Karpas-422 (cell line): ENCODE measurements at regions not wholly inside any gene's neighbourhood (a gene's known extent, or its start where the extent isn't known, plus 50 kb on each side); places are given as distances from the start of the nearest gene placed in this dataset.

Experiments used
- DNase-seq: peaks from one replicate; pipeline ENCODE4 v3.0.0-alpha.2; 2015
- H2AFZ ChIP-seq: fragments of 200-600 bp; sonication (generic); 2 replicates; pipeline ENCODE4 v1.6.1; 2014; ENCODE audit warnings: antibody characterized with exemption, low read length, mixed read lengths
- H3K27ac ChIP-seq: fragments of 200-600 bp; sonication (generic); 2 replicates; pipeline ENCODE4 v1.5.1; 2014; ENCODE audit warnings: mild to moderate bottlenecking, low read length, moderate library complexity
- H3K27me3 ChIP-seq: fragments of 200-600 bp; sonication (generic); 2 replicates; pipeline ENCODE4 v1.6.1; 2014; ENCODE audit warnings: low read length, mixed read lengths
- H3K36me3 ChIP-seq: fragments of 200-600 bp; sonication (generic); 2 replicates; pipeline ENCODE4 v1.6.1; 2014; ENCODE audit warnings: low read length, mixed read lengths; ENCODE audit not compliant: insufficient read depth
- H3K4me1 ChIP-seq: fragments of 200-600 bp; sonication (generic); 2 replicates; pipeline ENCODE4 v1.6.1; 2014; ENCODE audit warnings: mild to moderate bottlenecking, low read length, mixed read lengths
- H3K4me2 ChIP-seq: fragments of 200-600 bp; sonication (generic); 2 replicates; pipeline ENCODE4 v1.6.1; 2014; ENCODE audit warnings: low read length, low read depth, mild to moderate bottlenecking; ENCODE audit not compliant: poor library complexity, severe bottlenecking
- H3K4me3 ChIP-seq: fragments of 200-600 bp; sonication (generic); 2 replicates; pipeline ENCODE4 v1.5.1; 2014; ENCODE audit warnings: mild to moderate bottlenecking, antibody characterized with exemption, low read length, mixed read lengths
- H3K79me2 ChIP-seq: fragments of 200-600 bp; sonication (generic); 2 replicates; pipeline ENCODE4 v1.6.1; 2014; ENCODE audit warnings: mild to moderate bottlenecking, low read length, mixed read lengths
- H3K9ac ChIP-seq: fragments of 200-600 bp; sonication (generic); 2 replicates; pipeline ENCODE4 v1.6.0; 2014; ENCODE audit warnings: low read length
- H3K9me2 ChIP-seq: fragments of 200-600 bp; sonication (generic), shearing (Covaris generic); replicated peaks from 2 replicates; pipeline ENCODE4 v1.6.0; 2014; ENCODE audit warnings: mild to moderate bottlenecking, low read length, moderate library complexity; ENCODE audit not compliant: insufficient read depth
- H3K9me3 ChIP-seq: fragments of 300-700, 200-600 bp; sonication (generic); 2 replicates; pipeline ENCODE4 v1.6.1; 2014; ENCODE audit warnings: low read length, mixed read lengths
- H4K20me1 ChIP-seq: fragments of 200-600 bp; sonication (generic); 2 replicates; pipeline ENCODE4 v1.6.1; 2014; ENCODE audit warnings: mild to moderate bottlenecking, antibody characterized with exemption, low read length, low read depth; ENCODE audit not compliant: insufficient read depth

- no peak overlapping the region for H2AFZ ChIP-seq
- H3K4me3 ChIP-seq, result no peak overlapping the region
- no peaks in the 10 kb centered on the region for H3K36me3 ChIP-seq
- no peaks in the 10 kb centered on the region for H3K9me3 ChIP-seq
- H3K79me2 ChIP-seq, result no peaks in the 10 kb centered on the region
- no peaks in the 10 kb centered on the region for H4K20me1 ChIP-seq
- DNase-seq, result no peak
- no peaks in the 10 kb centered on the region for H3K9me2 ChIP-seq
- no peak overlapping the region for H3K27ac ChIP-seq
- no peaks in the 10 kb centered on the region for H3K4me1 ChIP-seq
- no peak overlapping the region for H3K9ac ChIP-seq
- H3K4me2 ChIP-seq, result no peak overlapping the region
- H3K27me3 ChIP-seq, result no peaks in the 10 kb centered on the region
Measured at GRCh38 chr12:71220260-71220659, 62.5 kb upstream of the TSPAN8 start.

- no peak overlapping the region for H3K9ac ChIP-seq
- H3K9me3 ChIP-seq, result no peaks in the 10 kb centered on the region
- H3K4me1 ChIP-seq, result no peaks in the 10 kb centered on the region
- no peak overlapping the region for H3K27ac ChIP-seq
- no peak for DNase-seq
- H2AFZ ChIP-seq, result no peak overlapping the region
- no peaks in the 10 kb centered on the region for H4K20me1 ChIP-seq
- no peaks in the 10 kb centered on the region for H3K36me3 ChIP-seq
- H3K9me2 ChIP-seq, result no peaks in the 10 kb centered on the region
- H3K79me2 ChIP-seq, result no peaks in the 10 kb centered on the region
- H3K27me3 ChIP-seq, result no peaks in the 10 kb centered on the region
- no peak overlapping the region for H3K4me3 ChIP-seq
- H3K4me2 ChIP-seq, result no peak overlapping the region
Measured at GRCh38 chr12:71219224-71219623, 61.4 kb upstream of the TSPAN8 start.

DNA sequence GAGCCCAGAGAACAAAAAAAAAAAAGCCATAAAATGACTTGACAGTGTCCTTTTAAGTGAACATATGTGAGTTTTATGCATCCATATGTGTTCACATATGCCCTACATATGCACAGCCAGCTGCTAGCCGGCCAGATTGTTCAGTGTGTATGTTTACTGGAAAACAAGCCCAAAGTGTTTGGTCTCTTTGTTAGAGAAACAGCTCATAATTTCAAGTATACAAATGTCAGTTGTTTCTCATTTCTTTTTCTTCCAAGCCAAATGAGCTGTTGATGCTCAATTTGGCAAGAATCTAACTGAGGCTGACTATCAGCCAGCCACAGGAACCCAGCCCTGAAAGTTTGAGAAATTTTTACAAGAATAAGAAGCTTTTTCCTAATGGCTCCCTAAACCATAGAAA, 60.8 kb upstream of the TSPAN8 start:
- H3K36me3 ChIP-seq, result no peaks in the 10 kb centered on the region

GRCh38 chr12:71216725-71217579, 59.2 kb upstream of the TSPAN8 start:
- peak; percentile 67 for DNase-seq
- no peak overlapping the region for H3K9ac ChIP-seq
- no peak overlapping the region for H3K4me2 ChIP-seq
- H3K4me1 ChIP-seq, result no peaks in the 10 kb centered on the region
- no peaks in the 10 kb centered on the region for H3K79me2 ChIP-seq
- H2AFZ ChIP-seq, result no peak overlapping the region
- H3K9me3 ChIP-seq, result no peaks in the 10 kb centered on the region
- H4K20me1 ChIP-seq, result no peaks in the 10 kb centered on the region
- H3K27me3 ChIP-seq, result no peaks in the 10 kb centered on the region
- H3K36me3 ChIP-seq, result no peaks in the 10 kb centered on the region
- no peak overlapping the region for H3K4me3 ChIP-seq
- H3K9me2 ChIP-seq, result no peaks in the 10 kb centered on the region
- H3K27ac ChIP-seq, result no peak overlapping the region

More for the DNA sequence above, 60.8 kb upstream of the TSPAN8 start:
- Histone ChIP-seq H3K4me3 (no peak overlapping the region), H3K9ac (no peak overlapping the region), H4K20me1 (no peaks in the 10 kb centered on the region), H3K9me3 (no peaks in the 10 kb centered on the region), H3K4me1 (no peaks in the 10 kb centered on the region), H2AFZ (no peak overlapping the region), H3K4me2 (no peak overlapping the region), H3K27ac (no peak overlapping the region), H3K27me3 (no peaks in the 10 kb centered on the region), H3K79me2 (no peaks in the 10 kb centered on the region), H3K9me2 (no peaks in the 10 kb centered on the region)
- DNase-seq, result no peak

DNA sequence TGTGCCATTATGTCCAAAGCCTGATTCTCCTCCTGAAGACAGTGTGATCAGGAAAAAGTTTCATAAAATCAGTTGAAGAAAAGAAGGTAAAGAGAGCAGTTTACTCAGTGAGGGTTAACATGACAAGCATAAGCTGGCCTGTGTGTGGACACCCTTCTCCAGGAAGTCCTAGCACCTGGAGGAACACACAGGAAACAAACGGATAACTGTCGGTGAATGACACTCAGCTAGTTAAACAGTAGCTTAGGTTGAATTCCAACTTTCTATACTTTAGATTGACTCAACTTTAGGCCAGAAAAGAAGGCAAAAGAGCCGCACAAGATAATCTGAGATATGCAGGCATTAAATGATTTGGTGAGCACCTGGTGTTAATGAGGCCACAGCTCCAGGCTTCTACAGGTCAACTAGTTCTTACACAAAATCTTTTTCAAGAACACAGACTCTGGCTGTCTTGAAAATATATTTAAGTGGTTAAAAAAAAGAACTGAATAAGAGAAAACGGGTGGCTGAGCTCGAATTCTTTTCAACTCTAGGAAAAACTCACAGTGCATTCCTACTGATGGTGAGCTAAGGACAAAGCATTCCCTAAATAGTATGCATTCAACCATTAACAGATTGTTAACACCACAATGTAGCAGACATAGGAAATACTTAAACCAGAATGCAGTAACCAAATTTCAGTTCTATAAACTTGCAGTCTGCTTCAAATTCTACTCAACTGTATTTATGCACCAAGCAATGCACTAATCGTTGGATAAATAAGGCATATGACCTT, 56.9 kb upstream of the TSPAN8 start:
- no peak overlapping the region for H2AFZ ChIP-seq
- no peak overlapping the region for H3K4me3 ChIP-seq
- H4K20me1 ChIP-seq, result no peaks in the 10 kb centered on the region
- H3K9ac ChIP-seq, result no peak overlapping the region
- DNase-seq, result no peak
- H3K9me3 ChIP-seq, result no peaks in the 10 kb centered on the region; the same call in 1 of the 2 replicates
- no peak overlapping the region for H3K4me2 ChIP-seq
- no peaks in the 10 kb centered on the region for H3K9me2 ChIP-seq
- H3K36me3 ChIP-seq, result no peaks in the 10 kb centered on the region
- no peak overlapping the region for H3K27ac ChIP-seq
- no peaks in the 10 kb centered on the region for H3K27me3 ChIP-seq
- no peaks in the 10 kb centered on the region for H3K79me2 ChIP-seq
- H3K4me1 ChIP-seq, result no peaks in the 10 kb centered on the region

DNA sequence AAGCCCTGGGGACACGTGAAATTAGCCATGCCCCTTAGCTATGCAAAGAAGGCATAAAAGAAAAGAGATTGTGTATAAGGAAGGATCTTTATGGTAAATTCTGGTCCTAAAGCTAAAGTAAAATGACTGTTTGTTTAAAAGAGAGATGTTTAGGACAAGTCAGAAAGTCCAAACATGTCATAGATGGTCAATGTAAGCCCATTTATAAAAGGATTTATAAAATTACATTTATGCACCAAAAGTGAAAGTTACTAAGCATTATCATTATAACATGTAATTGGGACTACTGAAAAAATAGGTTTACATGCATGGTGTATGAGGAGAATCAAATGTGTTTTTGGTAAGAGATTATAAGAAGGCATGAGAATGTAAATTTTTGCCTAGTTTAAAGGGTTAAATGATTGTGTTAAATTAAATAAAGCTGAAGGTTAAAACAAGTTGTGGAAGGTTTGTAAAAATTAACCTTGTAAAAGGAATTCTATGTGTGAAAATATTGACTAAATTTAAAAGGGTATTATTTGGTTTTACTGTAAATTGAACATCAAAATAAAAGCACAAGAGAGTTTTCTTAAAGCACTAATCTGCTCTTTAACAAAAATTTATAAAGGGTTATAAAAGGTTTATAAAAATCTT, 50.4 kb upstream of the TSPAN8 start:
- Histone ChIP-seq H3K79me2 (no peaks in the 10 kb centered on the region), H3K9me3 (no peaks in the 10 kb centered on the region; the same call in none of the 2 replicates), H2AFZ (no peak overlapping the region), H4K20me1 (no peaks in the 10 kb centered on the region), H3K4me3 (no peak overlapping the region), H3K27ac (no peak overlapping the region), H3K9me2 (no peaks in the 10 kb centered on the region), H3K36me3 (no peaks in the 10 kb centered on the region), H3K27me3 (no peaks in the 10 kb centered on the region), H3K9ac (no peak overlapping the region), H3K4me2 (no peak overlapping the region), H3K4me1 (no peaks in the 10 kb centered on the region)
- no peak for DNase-seq
